Neural cell (in vitro differentiated cells): ENCODE measurements at regions not wholly inside any gene's neighbourhood (a gene's known extent, or its start where the extent isn't known, plus 50 kb on each side); places are given as distances from the start of the nearest gene placed in this dataset.

Experiments used
- H2AFZ ChIP-seq: fragments of 200-600, 300-800 bp; sonication (generic), shearing (Covaris generic); 2 replicates; pipeline ENCODE4 v1.6.0; 2014; ENCODE audit warnings: low read depth, mild to moderate bottlenecking, antibody characterized with exemption, low read length, moderate library complexity
- H3F3A ChIP-seq: fragments of 200-600 bp; shearing (Covaris generic); 2 replicates; pipeline ENCODE4 v1.6.1; 2016; ENCODE audit warnings: mild to moderate bottlenecking, moderate library complexity, mixed read lengths, antibody characterized with exemption, low read length; ENCODE audit not compliant: insufficient read depth, poor library complexity, severe bottlenecking
- H3K27ac ChIP-seq: fragments of 200-600, 300-800 bp; sonication (generic), shearing (Covaris generic); 2 replicates; pipeline ENCODE4 v1.5.1; 2014; ENCODE audit warnings: mild to moderate bottlenecking, low read length, moderate library complexity
- H3K27me3 ChIP-seq: fragments of 300-800, 200-600 bp; sonication (generic), shearing (Covaris generic); 2 replicates; pipeline ENCODE4 v1.6.0; 2014; ENCODE audit warnings: mild to moderate bottlenecking, low read depth, low read length, moderate library complexity; ENCODE audit not compliant: insufficient read depth
- H3K36me3 ChIP-seq: fragments of 300-800, 200-600 bp; sonication (generic), shearing (Covaris generic); 2 replicates; pipeline ENCODE4 v1.5.1; 2014; ENCODE audit warnings: mild to moderate bottlenecking, antibody characterized with exemption, low read length, moderate library complexity; ENCODE audit not compliant: insufficient read depth
- H3K4me2 ChIP-seq: fragments of 300-800, 200-600 bp; sonication (generic), shearing (Covaris generic); 2 replicates; pipeline ENCODE4 v1.6.0; 2014; ENCODE audit warnings: mild to moderate bottlenecking, low read length
- H3K4me3 ChIP-seq: fragments of 300-800, 200-600 bp; sonication (generic), shearing (Covaris generic); 2 replicates; pipeline ENCODE4 v1.5.1; 2014; ENCODE audit warnings: mild to moderate bottlenecking, low read length, moderate library complexity
- H3K79me2 ChIP-seq: fragments of 200-600 bp; shearing (Covaris generic); replicated peaks from 2 replicates; pipeline ENCODE4 v1.6.0; 2014; ENCODE audit warnings: mild to moderate bottlenecking, low read length, moderate library complexity; ENCODE audit not compliant: insufficient read depth
- H3K9ac ChIP-seq: fragments of 300-800, 200-600 bp; sonication (generic), shearing (Covaris generic); 2 replicates; pipeline ENCODE4 v1.6.1; 2016; ENCODE audit warnings: mild to moderate bottlenecking, low read length, mixed read lengths
- H3K9me2 ChIP-seq: fragments of 200-600 bp; shearing (Covaris generic); 2 replicates; pipeline ENCODE4 v1.6.1; 2016; ENCODE audit warnings: mild to moderate bottlenecking, low read length, mixed read lengths; ENCODE audit not compliant: insufficient read depth
- H3K9me3 ChIP-seq: fragments of 200-600, 300-800 bp; sonication (generic), shearing (Covaris generic); 2 replicates; pipeline ENCODE4 v1.6.1; 2016; ENCODE audit warnings: mild to moderate bottlenecking, mixed run types, low read length, moderate library complexity, mixed read lengths
- H4K20me1 ChIP-seq: fragments of 200-600 bp; shearing (Covaris generic); 2 replicates; pipeline ENCODE4 v1.6.1; 2016; ENCODE audit warnings: mild to moderate bottlenecking, mixed run types; ENCODE audit not compliant: insufficient read depth
- EP300 ChIP-seq: fragments of 450-650 bp; conservative IDR thresholded peaks from 2 replicates; pipeline ENCODE4 v1.6.1; 2014; ENCODE audit warnings: antibody characterized with exemption, mild to moderate bottlenecking, moderate library complexity; ENCODE audit not compliant: poor library complexity, severe bottlenecking
- EZH2 ChIP-seq: fragments of 200-600, 300-800 bp; shearing (Covaris generic), sonication (generic); IDR thresholded peaks from 2 replicates; pipeline ENCODE4 v1.6.1; 2014; ENCODE audit warnings: antibody characterized with exemption, low read length, borderline replicate concordance, mild to moderate bottlenecking; ENCODE audit not compliant: insufficient read depth, poor library complexity, severe bottlenecking
- MXI1 ChIP-seq: fragments of 450-650 bp; conservative IDR thresholded peaks from 2 replicates; pipeline ENCODE4 v1.6.1; 2014; ENCODE audit warnings: antibody characterized with exemption, mild to moderate bottlenecking; ENCODE audit not compliant: poor library complexity, severe bottlenecking
- POLR2AphosphoS5 ChIP-seq: IDR thresholded peaks from 2 replicates; pipeline ENCODE4 v1.6.1; 2012
- RAD21 ChIP-seq: fragments of 450-650 bp; conservative IDR thresholded peaks from 2 replicates; pipeline ENCODE4 v1.6.1; 2014; ENCODE audit warnings: antibody characterized with exemption, mild to moderate bottlenecking, moderate library complexity
- SMC3 ChIP-seq: fragments of 450-650 bp; conservative IDR thresholded peaks from 2 replicates; pipeline ENCODE4 v1.6.1; 2014; ENCODE audit warnings: antibody characterized with exemption, mild to moderate bottlenecking, moderate library complexity; ENCODE audit not compliant: poor library complexity
- TAF1 ChIP-seq: IDR thresholded peaks from 2 replicates; pipeline ENCODE4 v1.6.1; 2012; ENCODE audit warnings: low read depth
- TF ChIP-seq, protein P1 (sequence below): IDR thresholded peaks from 2 replicates; pipeline ENCODE4 v1.6.1; 2012; ENCODE audit warnings: borderline replicate concordance
- TF ChIP-seq, protein P2 (sequence below): fragments of 450-650 bp; IDR thresholded peaks from 2 replicates; pipeline ENCODE4 v1.5.1; 2014; ENCODE audit warnings: antibody characterized with exemption, mild to moderate bottlenecking, moderate library complexity; ENCODE audit not compliant: poor library complexity, severe bottlenecking

DNA sequence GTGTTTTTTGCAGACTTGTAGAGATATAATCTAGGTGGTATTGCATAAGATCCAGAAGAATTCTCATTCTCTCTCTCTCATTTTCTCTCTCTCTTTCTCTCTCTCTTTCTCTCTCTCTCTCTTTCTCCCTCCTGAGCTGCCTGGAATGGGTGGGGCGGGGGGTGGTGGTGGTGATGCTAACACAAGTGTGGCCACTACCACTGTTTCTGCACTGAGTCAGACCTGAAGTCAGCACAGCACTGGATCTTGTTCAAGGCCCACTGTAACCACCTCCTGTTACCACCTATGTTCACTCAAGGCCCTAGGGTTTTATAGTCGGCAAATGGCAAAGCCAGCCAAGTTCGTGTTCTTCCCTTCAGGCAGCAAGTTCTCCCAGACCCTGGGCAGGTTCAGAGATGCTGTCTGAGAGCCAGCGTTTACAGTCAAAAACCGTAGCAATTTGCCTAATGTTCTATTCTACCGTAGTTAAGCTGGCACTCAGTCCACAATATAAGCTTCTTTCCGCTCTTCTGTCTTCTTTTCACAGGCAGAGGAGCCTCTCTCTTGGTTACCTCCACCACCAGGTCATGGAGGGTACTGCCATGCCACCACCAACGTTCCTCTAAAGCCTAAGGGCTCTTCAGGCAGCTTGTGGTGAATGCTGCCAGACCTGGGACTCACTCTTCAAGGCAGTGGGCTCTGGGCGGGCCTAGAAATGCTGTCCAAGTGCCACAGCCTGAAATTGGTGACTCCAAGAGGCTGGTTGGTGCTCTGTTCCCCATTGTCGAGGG, 235.7 kb upstream of the PRR16 start:
- Histone ChIP-seq H3K27ac (no peak overlapping the region), H3K79me2 (no peaks in the 10 kb centered on the region), H3K9me3 (no peaks in the 10 kb centered on the region), H4K20me1 (no peaks in the 10 kb centered on the region), H3K9me2 (no peaks in the 10 kb centered on the region), H3K9ac (no peak overlapping the region), H3F3A (no peaks in the 10 kb centered on the region), H3K36me3 (no peaks in the 10 kb centered on the region), H3K4me3 (no peak overlapping the region), H2AFZ (no peak overlapping the region), H3K27me3 (no peaks in the 10 kb centered on the region), H3K4me2 (no peak overlapping the region)
- TF ChIP-seq, protein P1, sequence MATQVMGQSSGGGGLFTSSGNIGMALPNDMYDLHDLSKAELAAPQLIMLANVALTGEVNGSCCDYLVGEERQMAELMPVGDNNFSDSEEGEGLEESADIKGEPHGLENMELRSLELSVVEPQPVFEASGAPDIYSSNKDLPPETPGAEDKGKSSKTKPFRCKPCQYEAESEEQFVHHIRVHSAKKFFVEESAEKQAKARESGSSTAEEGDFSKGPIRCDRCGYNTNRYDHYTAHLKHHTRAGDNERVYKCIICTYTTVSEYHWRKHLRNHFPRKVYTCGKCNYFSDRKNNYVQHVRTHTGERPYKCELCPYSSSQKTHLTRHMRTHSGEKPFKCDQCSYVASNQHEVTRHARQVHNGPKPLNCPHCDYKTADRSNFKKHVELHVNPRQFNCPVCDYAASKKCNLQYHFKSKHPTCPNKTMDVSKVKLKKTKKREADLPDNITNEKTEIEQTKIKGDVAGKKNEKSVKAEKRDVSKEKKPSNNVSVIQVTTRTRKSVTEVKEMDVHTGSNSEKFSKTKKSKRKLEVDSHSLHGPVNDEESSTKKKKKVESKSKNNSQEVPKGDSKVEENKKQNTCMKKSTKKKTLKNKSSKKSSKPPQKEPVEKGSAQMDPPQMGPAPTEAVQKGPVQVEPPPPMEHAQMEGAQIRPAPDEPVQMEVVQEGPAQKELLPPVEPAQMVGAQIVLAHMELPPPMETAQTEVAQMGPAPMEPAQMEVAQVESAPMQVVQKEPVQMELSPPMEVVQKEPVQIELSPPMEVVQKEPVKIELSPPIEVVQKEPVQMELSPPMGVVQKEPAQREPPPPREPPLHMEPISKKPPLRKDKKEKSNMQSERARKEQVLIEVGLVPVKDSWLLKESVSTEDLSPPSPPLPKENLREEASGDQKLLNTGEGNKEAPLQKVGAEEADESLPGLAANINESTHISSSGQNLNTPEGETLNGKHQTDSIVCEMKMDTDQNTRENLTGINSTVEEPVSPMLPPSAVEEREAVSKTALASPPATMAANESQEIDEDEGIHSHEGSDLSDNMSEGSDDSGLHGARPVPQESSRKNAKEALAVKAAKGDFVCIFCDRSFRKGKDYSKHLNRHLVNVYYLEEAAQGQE = no peak
- TF ChIP-seq POLR2AphosphoS5 = no peak

DNA sequence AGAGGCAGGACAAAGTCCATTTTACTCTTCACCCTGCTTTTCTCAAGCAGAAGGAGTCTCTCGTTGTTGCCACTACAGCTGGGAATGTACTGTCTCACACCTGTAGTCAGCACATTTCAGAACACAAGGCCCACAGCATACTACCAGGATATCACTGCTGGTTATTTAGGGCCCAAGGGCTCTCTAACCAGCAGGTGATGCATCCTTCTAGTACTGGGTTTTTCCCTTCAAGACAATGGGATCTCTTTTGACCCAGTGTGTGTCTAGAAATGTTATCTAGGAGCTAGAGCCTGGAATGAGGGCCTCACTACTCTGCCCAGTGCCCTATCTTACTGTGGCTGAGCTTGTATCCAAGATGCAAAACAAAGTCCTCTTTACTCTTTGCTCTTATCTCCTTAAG, 235.1 kb upstream of the PRR16 start:
- H3K4me2 ChIP-seq = no peak overlapping the region
- no peaks in the 10 kb centered on the region for H3K79me2 ChIP-seq
- H3K9me2 ChIP-seq = no peaks in the 10 kb centered on the region
- H3K27me3 ChIP-seq = no peaks in the 10 kb centered on the region
- no peak overlapping the region for H2AFZ ChIP-seq
- H3K9me3 ChIP-seq = no peaks in the 10 kb centered on the region
- H3K9ac ChIP-seq = no peak overlapping the region
- H3K27ac ChIP-seq = no peak overlapping the region
- H3F3A ChIP-seq = no peaks in the 10 kb centered on the region
- no peaks in the 10 kb centered on the region for H3K36me3 ChIP-seq
- H4K20me1 ChIP-seq = no peaks in the 10 kb centered on the region
- H3K4me3 ChIP-seq = no peak overlapping the region
- no peak for TF ChIP-seq TAF1
- no peak for TF ChIP-seq EP300
- no peak for TF ChIP-seq MXI1
- no peak for TF ChIP-seq POLR2AphosphoS5
- TF ChIP-seq EZH2 = no peak
- no peak for TF ChIP-seq RAD21
- TF ChIP-seq, protein P2, sequence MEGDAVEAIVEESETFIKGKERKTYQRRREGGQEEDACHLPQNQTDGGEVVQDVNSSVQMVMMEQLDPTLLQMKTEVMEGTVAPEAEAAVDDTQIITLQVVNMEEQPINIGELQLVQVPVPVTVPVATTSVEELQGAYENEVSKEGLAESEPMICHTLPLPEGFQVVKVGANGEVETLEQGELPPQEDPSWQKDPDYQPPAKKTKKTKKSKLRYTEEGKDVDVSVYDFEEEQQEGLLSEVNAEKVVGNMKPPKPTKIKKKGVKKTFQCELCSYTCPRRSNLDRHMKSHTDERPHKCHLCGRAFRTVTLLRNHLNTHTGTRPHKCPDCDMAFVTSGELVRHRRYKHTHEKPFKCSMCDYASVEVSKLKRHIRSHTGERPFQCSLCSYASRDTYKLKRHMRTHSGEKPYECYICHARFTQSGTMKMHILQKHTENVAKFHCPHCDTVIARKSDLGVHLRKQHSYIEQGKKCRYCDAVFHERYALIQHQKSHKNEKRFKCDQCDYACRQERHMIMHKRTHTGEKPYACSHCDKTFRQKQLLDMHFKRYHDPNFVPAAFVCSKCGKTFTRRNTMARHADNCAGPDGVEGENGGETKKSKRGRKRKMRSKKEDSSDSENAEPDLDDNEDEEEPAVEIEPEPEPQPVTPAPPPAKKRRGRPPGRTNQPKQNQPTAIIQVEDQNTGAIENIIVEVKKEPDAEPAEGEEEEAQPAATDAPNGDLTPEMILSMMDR = no peak
- TF ChIP-seq, protein P1 = no peak
- TF ChIP-seq SMC3 = no peak
